ENCODE measurements at regions not wholly inside any gene's neighbourhood (a gene's known extent, or its start where the extent isn't known, plus 50 kb on each side); places are given as distances from the start of the nearest gene placed in this dataset.

DNA sequence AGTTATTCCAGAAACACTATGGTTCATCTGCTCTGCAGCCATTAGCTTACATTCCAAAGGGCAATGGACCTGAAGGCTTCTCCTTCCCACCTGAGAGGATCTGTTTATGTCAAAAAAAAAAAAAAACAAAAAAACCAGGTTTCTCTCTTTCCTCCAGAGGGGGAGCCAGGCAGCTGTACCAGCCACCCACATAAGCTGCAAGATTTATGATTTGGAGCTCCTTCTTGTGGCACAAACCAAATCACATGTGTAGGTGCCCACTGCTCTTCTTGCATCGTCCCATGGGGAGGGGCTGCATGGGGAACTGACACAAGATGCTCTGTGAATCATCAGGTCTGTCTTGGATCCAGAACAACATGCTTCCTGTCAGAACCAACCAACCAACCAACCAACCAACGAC lies 231.6 kb upstream of the IGFBP3 start:
- no peak for TF ChIP-seq POLR2A (IDR thresholded peaks at IDR 0.05)
- TF ChIP-seq, protein P1, sequence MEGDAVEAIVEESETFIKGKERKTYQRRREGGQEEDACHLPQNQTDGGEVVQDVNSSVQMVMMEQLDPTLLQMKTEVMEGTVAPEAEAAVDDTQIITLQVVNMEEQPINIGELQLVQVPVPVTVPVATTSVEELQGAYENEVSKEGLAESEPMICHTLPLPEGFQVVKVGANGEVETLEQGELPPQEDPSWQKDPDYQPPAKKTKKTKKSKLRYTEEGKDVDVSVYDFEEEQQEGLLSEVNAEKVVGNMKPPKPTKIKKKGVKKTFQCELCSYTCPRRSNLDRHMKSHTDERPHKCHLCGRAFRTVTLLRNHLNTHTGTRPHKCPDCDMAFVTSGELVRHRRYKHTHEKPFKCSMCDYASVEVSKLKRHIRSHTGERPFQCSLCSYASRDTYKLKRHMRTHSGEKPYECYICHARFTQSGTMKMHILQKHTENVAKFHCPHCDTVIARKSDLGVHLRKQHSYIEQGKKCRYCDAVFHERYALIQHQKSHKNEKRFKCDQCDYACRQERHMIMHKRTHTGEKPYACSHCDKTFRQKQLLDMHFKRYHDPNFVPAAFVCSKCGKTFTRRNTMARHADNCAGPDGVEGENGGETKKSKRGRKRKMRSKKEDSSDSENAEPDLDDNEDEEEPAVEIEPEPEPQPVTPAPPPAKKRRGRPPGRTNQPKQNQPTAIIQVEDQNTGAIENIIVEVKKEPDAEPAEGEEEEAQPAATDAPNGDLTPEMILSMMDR (IDR thresholded peaks at IDR 0.05): no peak
- no peaks in the 10 kb centered on the region for H3K4me1 ChIP-seq
- intact Hi-C loops (cut with DNase I; ENCODE audit: low total_unique reads): no loop called here
- no peak overlapping the region for H3K27ac ChIP-seq
- no peak for DNase-seq
- no peaks in the 10 kb centered on the region for H3K9me3 ChIP-seq
- H3K27me3 ChIP-seq: no peaks in the 10 kb centered on the region
- H3K4me3 ChIP-seq: no peak overlapping the region
- no peaks in the 10 kb centered on the region for H3K36me3 ChIP-seq

DNA sequence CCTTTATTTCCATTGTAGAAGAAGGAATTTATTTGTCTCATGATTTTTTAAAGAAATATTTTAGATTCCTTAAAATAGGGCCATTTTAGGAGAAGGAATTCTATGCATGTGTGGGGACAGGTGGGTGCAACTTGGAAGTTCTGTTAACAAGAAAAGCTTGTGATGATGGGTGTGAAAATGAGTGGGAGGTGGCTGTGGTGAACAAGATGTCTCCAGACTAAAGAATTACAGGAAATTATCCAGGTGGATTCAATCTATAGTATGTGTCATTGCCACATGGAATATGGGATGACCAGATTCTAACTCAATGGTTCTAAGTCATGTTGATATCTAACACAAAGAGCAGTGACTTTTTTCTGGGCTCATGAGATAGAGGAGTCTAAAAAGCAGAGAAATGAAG lies 229.6 kb upstream of the IGFBP3 start:
- no peak for DNase-seq
- Histone ChIP-seq H3K27ac (no peak overlapping the region), H3K4me3 (no peak overlapping the region), H3K9me3 (no peaks in the 10 kb centered on the region), H3K4me1 (no peaks in the 10 kb centered on the region), H3K27me3 (no peaks in the 10 kb centered on the region), H3K36me3 (no peaks in the 10 kb centered on the region)
- intact Hi-C loops (cut with DNase I; ENCODE audit: low total_unique reads): no loop called here
- TF ChIP-seq, protein P1 (IDR thresholded peaks at IDR 0.05): no peak
- TF ChIP-seq POLR2A (IDR thresholded peaks at IDR 0.05): no peak

DNA sequence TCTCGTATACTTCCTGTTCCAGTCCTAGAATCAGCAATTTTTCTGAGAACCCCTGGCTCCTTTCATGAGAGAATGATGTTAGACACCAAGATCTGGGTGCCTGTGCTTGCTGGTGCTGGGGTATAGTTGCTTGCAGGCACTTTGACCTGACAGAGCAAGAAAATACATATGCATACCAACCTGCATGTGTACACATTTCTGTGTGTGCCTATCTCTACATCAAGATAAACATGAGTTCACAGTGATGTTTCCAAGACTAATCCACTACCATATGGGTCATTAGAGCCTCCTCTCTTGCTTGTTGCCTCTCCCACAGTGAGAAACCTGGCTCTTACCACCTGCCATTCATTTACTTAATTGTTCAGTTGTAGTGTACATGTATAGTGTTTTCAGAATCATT lies 229.1 kb upstream of the IGFBP3 start:
- Histone ChIP-seq H3K9me3 (no peaks in the 10 kb centered on the region), H3K27me3 (no peaks in the 10 kb centered on the region), H3K4me3 (no peak overlapping the region), H3K4me1 (no peaks in the 10 kb centered on the region), H3K27ac (no peak overlapping the region), H3K36me3 (no peaks in the 10 kb centered on the region)
- TF ChIP-seq, protein P1 (IDR thresholded peaks at IDR 0.05): no peak
- intact Hi-C loops (cut with DNase I; ENCODE audit: low total_unique reads): no loop called here
- DNase-seq: no peak

DNA sequence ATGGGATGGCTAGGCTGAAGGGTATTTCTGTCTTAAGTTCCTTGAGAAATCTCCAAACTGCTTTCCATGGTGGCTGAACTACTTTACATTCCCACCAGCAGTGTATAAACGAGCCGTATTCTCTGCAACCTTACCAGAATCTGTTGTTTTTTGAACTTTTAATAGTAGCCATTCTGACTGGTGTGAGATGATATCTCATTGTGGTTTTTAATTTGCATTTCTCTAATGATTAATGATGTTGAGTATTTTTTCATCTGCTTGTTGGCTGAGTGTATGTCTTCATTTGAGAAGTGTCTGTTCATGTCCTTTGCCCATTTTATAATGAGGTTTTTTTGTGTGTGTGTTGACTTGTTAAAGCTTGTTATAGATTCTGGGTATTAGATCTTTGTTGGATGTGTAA lies 226.8 kb upstream of the IGFBP3 start:
- intact Hi-C loops (cut with DNase I; ENCODE audit: low total_unique reads): no loop called here

DNA sequence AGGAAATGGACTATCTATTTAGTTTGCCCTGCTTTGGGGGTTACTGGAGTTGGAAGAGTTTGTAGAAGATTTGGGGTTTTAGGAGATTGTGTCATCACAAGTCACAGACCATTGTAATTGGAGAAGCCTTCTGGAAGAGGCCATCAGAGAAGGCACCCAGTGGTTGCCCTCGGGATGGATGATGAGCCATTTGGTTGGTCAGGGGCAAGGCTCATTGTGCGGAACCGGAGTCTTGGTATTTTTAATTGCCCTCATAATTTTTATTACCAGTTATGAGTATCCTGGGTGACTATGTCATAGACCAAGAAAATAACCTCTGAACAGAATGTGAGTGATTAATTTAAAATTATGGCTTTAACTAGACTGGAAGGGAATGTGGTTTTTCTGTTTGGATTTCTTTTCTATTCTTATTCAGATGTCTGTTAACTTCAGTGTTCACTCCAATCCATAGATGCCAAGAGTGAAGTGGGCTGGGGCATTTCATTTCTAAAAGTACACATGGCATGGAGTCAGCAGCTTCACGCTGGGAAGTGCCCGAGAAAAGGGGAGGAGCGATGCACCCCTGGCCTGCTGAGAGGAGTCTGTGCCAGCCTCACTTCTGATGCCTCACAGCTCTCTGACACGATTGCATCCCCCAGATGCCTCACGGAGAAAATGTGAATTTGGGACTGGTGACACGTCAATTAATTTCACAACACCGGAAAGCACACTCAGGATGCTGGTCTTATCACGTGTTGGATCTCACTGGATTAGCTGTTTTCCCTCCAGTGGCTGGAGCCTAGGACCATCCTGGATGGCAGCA lies 225.6 kb upstream of the IGFBP3 start:
- Histone ChIP-seq H3K27ac (no peak overlapping the region), H3K27me3 (no peaks in the 10 kb centered on the region), H3K4me3 (no peak overlapping the region), H3K4me1 (no peaks in the 10 kb centered on the region), H3K36me3 (no peaks in the 10 kb centered on the region), H3K9me3 (no peaks in the 10 kb centered on the region)
- intact Hi-C loops (cut with DNase I; ENCODE audit: low total_unique reads): no loop called here
- DNase-seq: no peak
- TF ChIP-seq POLR2A (IDR thresholded peaks at IDR 0.05): no peak
- TF ChIP-seq, protein P1 (IDR thresholded peaks at IDR 0.05): no peak

More for the DNA sequence above, 226.8 kb upstream of the IGFBP3 start:
- H3K4me3 ChIP-seq: no peak overlapping the region
- H3K9me3 ChIP-seq: no peaks in the 10 kb centered on the region
- H3K27me3 ChIP-seq: no peaks in the 10 kb centered on the region
- TF ChIP-seq, protein P1 (IDR thresholded peaks at IDR 0.05): no peak
- TF ChIP-seq POLR2A (IDR thresholded peaks at IDR 0.05): no peak
- DNase-seq: no peak
- no peak overlapping the region for H3K27ac ChIP-seq
- H3K36me3 ChIP-seq: no peaks in the 10 kb centered on the region
- no peaks in the 10 kb centered on the region for H3K4me1 ChIP-seq
